Spleen (tissue), 11 donors: ENCODE measurements at regions not wholly inside any gene's neighbourhood (a gene's known extent, or its start where the extent isn't known, plus 50 kb on each side); places are given as distances from the start of the nearest gene placed in this dataset.

Experiments
- DNase-seq: peaks from one replicate; pipeline ENCODE4 v3.0.0-alpha.2; 2020
- H3K27ac ChIP-seq, 8 donors: fragments of 200-600 bp; sonication (generic) in 7 of 8; 1 replicate in 4 of 8; 2 replicates in 4 of 8; pipeline versions ENCODE4 v1.5.0 to v1.8.0; 2016 to 2021; ENCODE audit warnings: inconsistent platforms in 4 of 8, mild to moderate bottlenecking in 4 of 8, moderate library complexity in 1 of 8
- H3K27me3 ChIP-seq, 7 donors: fragments of 200-600 bp; sonication (generic) in 6 of 7; replicated peaks in 1 of 7; 1 replicate in 4 of 7; 2 replicates in 3 of 7; pipeline versions ENCODE4 v1.5.0 to v1.8.0; 2016 to 2021; ENCODE audit warnings: inconsistent platforms in 3 of 7, mild to moderate bottlenecking in 1 of 7
- H3K36me3 ChIP-seq, 6 donors: fragments of 200-600 bp; sonication (generic) in 5 of 6; 1 replicate in 4 of 6; 2 replicates in 2 of 6; pipeline versions ENCODE4 v1.5.0 to v1.8.0; 2016 to 2021; ENCODE audit warnings: inconsistent platforms in 2 of 6
- H3K4me1 ChIP-seq, 6 donors: fragments of 200-600 bp; sonication (generic) in 5 of 6; 1 replicate in 3 of 6; 2 replicates in 3 of 6; pipeline versions ENCODE4 v1.5.0 to v1.8.0; 2016 to 2021; ENCODE audit warnings: inconsistent platforms in 3 of 6
- H3K4me3 ChIP-seq, 8 donors: fragments of 200-600 bp; sonication (generic) in 7 of 8; 1 replicate in 4 of 8; 2 replicates in 4 of 8; pipeline versions ENCODE4 v1.5.0 to v1.8.0; 2016 to 2021; ENCODE audit warnings: inconsistent platforms in 4 of 8, mild to moderate bottlenecking in 4 of 8, moderate library complexity in 2 of 8
- H3K9me3 ChIP-seq, 8 donors: fragments of 200-600 bp; sonication (generic) in 7 of 8; 1 replicate in 4 of 8; 2 replicates in 4 of 8; pipeline versions ENCODE4 v1.5.0 to v1.8.0; 2016 to 2021; ENCODE audit warnings: inconsistent platforms in 4 of 8
- CTCF ChIP-seq, 11 experiments: fragments of 200-600 bp in 7 of 11; fragments of 450-650 bp in 4 of 11; sonication (generic) in 4 of 11; IDR thresholded peaks in 8 of 11; conservative IDR thresholded peaks in 3 of 11; 1 replicate in 7 of 11; 2 replicates in 4 of 11; pipeline versions ENCODE4 v1.4.0 to v1.8.0; 2016 to 2021; ENCODE audit warnings: antibody characterized with exemption in 11 of 11, inconsistent platforms in 4 of 11, mild to moderate bottlenecking in 1 of 11
- POLR2A ChIP-seq, 3 donors: fragments of 450-650 bp; IDR thresholded peaks; one replicate each; pipeline ENCODE4 v1.5.1; 2017; ENCODE audit warnings: antibody characterized with exemption in 3 of 3, mild to moderate bottlenecking in 1 of 3
- POLR2AphosphoS5 ChIP-seq, 3 donors: sonication (generic); formaldehyde crosslinking; IDR thresholded peaks; one replicate each; pipeline ENCODE4 v1.5.1; 2017; ENCODE audit warnings: antibody characterized with exemption in 3 of 3
- WGBS, 5 donors: extraction: QIAGEN DNeasy Blood & Tissue Kit in 3 of 5; methylation state at CpG; one replicate each; pipeline versions ENCODE4 v1.1.5 to v1.1.7; 2013 to 2018; 5-methylcytosine and 5-hydroxymethylcytosine counted together
- intact Hi-C: fragments of 100-400 bp; cut with DNase I; formaldehyde crosslinking; loops from one replicate; pipeline ENCODE4 v1.15.0; 2023; ENCODE audit warnings: low total_unique reads
- donor health status: healthy with polysubstance abuse.
- donor health status: DM: no; HTN: no; CAD: no; lungs with moderate emphysema.
- donor health status: DM: no; HTN: no; CAD: no.
- donor health status: Bipolar disorder and iron deficiency.
- donor health status: healthy.
- donor health status: DM: no; HTN: no; CAD: no.
- donor health status: DM: yes; HTN: yes; CAD: no.

GRCh38 chr7:130887182-130887956 lies 153.4 kb upstream of the KLF14 start:
- Histone ChIP-seq H3K4me1 (peaks cover 8 to 88% (median 31%) of the 10 kb centered on the region in 6 donors), H3K27me3 (no peaks in the 10 kb centered on the region)
- 70 to 75% (median 74%) methylated on average over 12 of the region's 12 CpGs for WGBS, 5 donors

GRCh38 chr7:130887957-130888371 lies 154.0 kb upstream of the KLF14 start:
- no peaks in the 10 kb centered on the region for H3K9me3 ChIP-seq
- no peak overlapping the region for H3K4me3 ChIP-seq
- no peaks in the 10 kb centered on the region for H3K27me3 ChIP-seq
- intact Hi-C loops = no loop called here
- peaks cover 8 to 87% (median 31%) of the 10 kb centered on the region in 6 donors for H3K4me1 ChIP-seq
- DNase-seq = no peak
- WGBS, 5 donors = 86 to 90% (median 88%) methylated on average over 12 of the region's 12 CpGs
- H3K27ac ChIP-seq = peak overlapping the region in 4 of 8 donors; percentile 10 to 88 (median 56)
- TF ChIP-seq CTCF (IDR thresholded peaks at IDR 0.05 in 8 of 11, conservative IDR thresholded peaks at IDR 0.05 in 3 of 11) (no peak), POLR2A (IDR thresholded peaks at IDR 0.05) (no peak), POLR2AphosphoS5 (IDR thresholded peaks at IDR 0.05) (peak in 2 of 3 donors; percentile 28 to 51)
- H3K36me3 ChIP-seq = peaks cover 3 to 84% (median 57%) of the 10 kb centered on the region in 6 donors

More at GRCh38 chr7:130887182-130887956, 153.4 kb upstream of the KLF14 start:
- H3K36me3 ChIP-seq = peaks cover 3 to 90% (median 63%) of the 10 kb centered on the region in 6 donors
- TF ChIP-seq CTCF (IDR thresholded peaks at IDR 0.05 in 8 of 11, conservative IDR thresholded peaks at IDR 0.05 in 3 of 11) (no peak), POLR2AphosphoS5 (IDR thresholded peaks at IDR 0.05) (no peak), POLR2A (IDR thresholded peaks at IDR 0.05) (no peak)
- no peak overlapping the region for H3K4me3 ChIP-seq
- H3K27ac ChIP-seq = peak overlapping the region in 5 of 8 donors; percentile 10 to 88 (median 34)
- no peaks in the 10 kb centered on the region for H3K9me3 ChIP-seq
- intact Hi-C loops = no loop called here
- no peak for DNase-seq

- no peak overlapping the region for H3K4me3 ChIP-seq
- H3K36me3 ChIP-seq = peaks cover 3 to 79% (median 52%) of the 10 kb centered on the region in 6 donors
- H3K9me3 ChIP-seq = no peaks in the 10 kb centered on the region
- peaks cover 8 to 87% (median 33%) of the 10 kb centered on the region in 6 donors for H3K4me1 ChIP-seq
- no peak for TF ChIP-seq CTCF (IDR thresholded peaks at IDR 0.05 in 8 of 11, conservative IDR thresholded peaks at IDR 0.05 in 3 of 11)
- TF ChIP-seq POLR2AphosphoS5 (IDR thresholded peaks at IDR 0.05) = peak in 1 of 3 donors; percentile 20
- TF ChIP-seq POLR2A (IDR thresholded peaks at IDR 0.05) = no peak
- no peaks in the 10 kb centered on the region for H3K27me3 ChIP-seq
- whole genome bisulfite sequencing, 5 donors = 76 to 85% (median 79%) methylated on average over 5 of the region's 5 CpGs
- H3K27ac ChIP-seq = peak overlapping the region in 2 of 8 donors; percentile 34 to 88
- DNase-seq = no peak
- intact Hi-C loops = no loop called here
Observed at GRCh38 chr7:130888468-130888867, 154.5 kb upstream of the KLF14 start.
